ENCODE measurements at regions not wholly inside any gene's neighbourhood (a gene's known extent, or its start where the extent isn't known, plus 50 kb on each side); places are given as distances from the start of the nearest gene placed in this dataset.

DNA sequence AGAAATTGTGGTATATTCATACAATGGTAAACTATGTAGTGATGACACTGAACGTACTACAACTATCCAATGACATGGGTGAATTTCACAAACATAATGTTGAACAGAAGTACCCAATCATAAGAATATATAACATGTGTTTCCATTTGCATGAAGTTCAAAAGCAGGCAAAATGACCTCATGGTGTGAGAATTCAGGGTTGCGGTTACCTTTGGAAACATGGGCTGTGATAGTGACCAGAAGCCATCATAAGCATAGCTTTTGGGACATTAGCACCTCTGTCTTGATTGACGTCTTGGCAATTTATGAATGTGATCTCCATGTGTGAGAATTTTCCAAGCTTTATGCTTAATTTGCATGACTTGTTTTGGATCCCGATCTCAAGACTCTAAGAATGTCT lies 500.1 kb upstream of the JAG1 start:
- TF ChIP-seq, protein P1, sequence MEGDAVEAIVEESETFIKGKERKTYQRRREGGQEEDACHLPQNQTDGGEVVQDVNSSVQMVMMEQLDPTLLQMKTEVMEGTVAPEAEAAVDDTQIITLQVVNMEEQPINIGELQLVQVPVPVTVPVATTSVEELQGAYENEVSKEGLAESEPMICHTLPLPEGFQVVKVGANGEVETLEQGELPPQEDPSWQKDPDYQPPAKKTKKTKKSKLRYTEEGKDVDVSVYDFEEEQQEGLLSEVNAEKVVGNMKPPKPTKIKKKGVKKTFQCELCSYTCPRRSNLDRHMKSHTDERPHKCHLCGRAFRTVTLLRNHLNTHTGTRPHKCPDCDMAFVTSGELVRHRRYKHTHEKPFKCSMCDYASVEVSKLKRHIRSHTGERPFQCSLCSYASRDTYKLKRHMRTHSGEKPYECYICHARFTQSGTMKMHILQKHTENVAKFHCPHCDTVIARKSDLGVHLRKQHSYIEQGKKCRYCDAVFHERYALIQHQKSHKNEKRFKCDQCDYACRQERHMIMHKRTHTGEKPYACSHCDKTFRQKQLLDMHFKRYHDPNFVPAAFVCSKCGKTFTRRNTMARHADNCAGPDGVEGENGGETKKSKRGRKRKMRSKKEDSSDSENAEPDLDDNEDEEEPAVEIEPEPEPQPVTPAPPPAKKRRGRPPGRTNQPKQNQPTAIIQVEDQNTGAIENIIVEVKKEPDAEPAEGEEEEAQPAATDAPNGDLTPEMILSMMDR (conservative IDR thresholded peaks at IDR 0.05; ENCODE audit: low read length), result no peak
- no peak for TF ChIP-seq EZH2phosphoT487 (IDR thresholded peaks at IDR 0.05; ENCODE audit: borderline replicate concordance)
